Spleen (tissue), 7 donors: ENCODE measurements at regions not wholly inside any gene's neighbourhood (a gene's known extent, or its start where the extent isn't known, plus 50 kb on each side); places are given as distances from the start of the nearest gene placed in this dataset.

Experiments used
- CTCF ChIP-seq, 11 experiments: fragments of 200-600 bp in 7 of 11; fragments of 450-650 bp in 4 of 11; sonication (generic) in 4 of 11; IDR thresholded peaks in 8 of 11; conservative IDR thresholded peaks in 3 of 11; 1 replicate in 7 of 11; 2 replicates in 4 of 11; pipeline versions ENCODE4 v1.4.0 to v1.8.0; 2016 to 2021; ENCODE audit warnings: antibody characterized with exemption in 11 of 11, inconsistent platforms in 4 of 11, mild to moderate bottlenecking in 1 of 11
- POLR2A ChIP-seq, 3 donors: fragments of 450-650 bp; IDR thresholded peaks; one replicate each; pipeline ENCODE4 v1.5.1; 2017; ENCODE audit warnings: antibody characterized with exemption in 3 of 3, mild to moderate bottlenecking in 1 of 3
- POLR2AphosphoS5 ChIP-seq, 3 donors: sonication (generic); formaldehyde crosslinking; IDR thresholded peaks; one replicate each; pipeline ENCODE4 v1.5.1; 2017; ENCODE audit warnings: antibody characterized with exemption in 3 of 3
- donor health status: DM: no; HTN: no; CAD: no; lungs with moderate emphysema.
- donor health status: DM: no; HTN: no; CAD: no.
- donor health status: DM: no; HTN: no; CAD: no.

DNA sequence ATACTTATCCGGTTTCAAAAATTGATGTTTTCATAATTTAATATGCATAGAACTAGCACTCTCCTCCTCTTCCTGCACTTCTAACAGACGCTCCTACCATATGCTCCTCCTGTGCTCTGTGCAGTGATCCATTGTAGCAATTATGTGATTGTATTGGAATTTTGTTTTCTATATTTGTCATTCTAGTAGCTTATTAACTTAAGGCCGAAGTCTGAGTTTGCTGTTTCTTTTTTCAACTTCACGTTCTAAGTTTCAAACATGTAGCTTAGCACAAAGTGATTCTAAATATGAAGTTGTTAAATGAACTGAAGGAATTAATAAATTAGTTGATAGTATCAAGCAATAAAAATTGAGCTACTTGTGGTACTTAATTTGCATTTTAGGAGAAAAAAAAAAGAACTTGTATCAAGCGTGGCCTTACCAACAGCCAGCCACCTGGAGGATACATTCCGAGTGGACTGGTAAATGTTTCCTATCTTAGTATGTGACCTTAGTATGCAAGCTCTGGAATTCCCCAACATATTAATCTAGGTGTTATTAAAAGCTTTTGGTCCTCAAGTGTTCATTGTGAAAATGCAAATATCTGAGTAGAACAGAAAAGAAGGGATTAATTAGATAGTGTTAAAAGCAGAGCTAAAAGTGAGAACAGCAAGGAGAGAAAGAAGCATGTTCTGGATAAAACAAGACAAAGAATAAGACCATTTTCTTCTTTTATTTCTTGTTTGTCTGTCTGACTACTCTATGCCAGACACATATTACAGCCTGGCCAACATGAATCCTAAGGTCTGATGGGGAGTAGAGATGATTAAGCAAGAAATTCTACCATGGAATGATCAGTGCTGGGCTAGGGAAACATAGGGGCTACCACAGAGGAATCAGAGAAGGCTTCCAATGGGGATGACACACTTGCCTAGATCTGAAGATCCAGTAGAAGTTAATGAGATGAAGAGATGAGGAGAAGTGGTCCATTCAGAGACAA lies 290.4 kb upstream of the MON1B start:
- TF ChIP-seq CTCF (IDR thresholded peaks at IDR 0.05 in 8 of 11, conservative IDR thresholded peaks at IDR 0.05 in 3 of 11) = no peak
- no peak for TF ChIP-seq POLR2AphosphoS5 (IDR thresholded peaks at IDR 0.05)
- no peak for TF ChIP-seq POLR2A (IDR thresholded peaks at IDR 0.05)
